GM19438 (cell line): ENCODE measurements at regions not wholly inside any gene's neighbourhood (a gene's known extent, or its start where the extent isn't known, plus 50 kb on each side); places are given as distances from the start of the nearest gene placed in this dataset.

Experiments used
- ATAC-seq: cut with Tn5 transposase; IDR thresholded peaks from one replicate; pipeline ENCODE4 v1.9.1; 2021; ENCODE audit warnings: low read depth; ENCODE audit not compliant: unreplicated experiment

DNA sequence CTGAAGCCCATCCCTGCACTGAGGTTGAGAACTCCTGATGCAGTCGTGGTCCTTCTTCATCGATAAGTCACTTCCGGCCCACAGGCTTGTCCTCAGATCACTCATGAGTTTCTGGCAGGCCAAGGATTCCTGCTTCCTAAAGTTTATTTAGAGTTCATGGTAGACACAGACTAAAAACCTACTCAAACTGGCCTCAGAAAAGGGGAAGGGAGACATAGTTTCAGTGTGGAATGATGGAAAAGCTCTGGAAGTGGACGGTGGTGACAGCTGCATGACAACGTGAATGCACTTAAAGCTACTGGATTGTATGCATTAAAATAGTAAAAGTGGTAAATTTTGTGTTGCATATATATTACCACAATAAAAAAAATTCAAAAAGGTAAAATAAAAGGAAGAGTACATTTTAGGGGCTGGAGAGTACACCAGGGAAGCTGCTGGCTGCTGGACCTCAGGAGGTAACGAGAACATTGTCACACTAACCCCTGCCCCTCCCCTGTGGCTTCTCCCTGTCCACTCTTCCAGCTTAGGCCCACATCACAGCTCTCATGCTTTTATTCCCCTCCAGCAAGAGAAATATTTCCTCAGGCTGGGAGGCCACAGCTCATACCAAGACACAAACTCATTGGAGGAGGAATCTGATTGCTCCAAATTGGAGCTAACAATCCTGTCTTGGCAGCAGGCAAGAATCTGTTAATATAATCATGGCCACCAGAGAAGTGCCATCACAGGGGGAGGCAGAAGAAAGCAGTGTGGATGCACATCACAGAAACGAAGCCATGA is 741.0 kb downstream of the UQCRFS1 start:
- ATAC-seq: no peak

DNA sequence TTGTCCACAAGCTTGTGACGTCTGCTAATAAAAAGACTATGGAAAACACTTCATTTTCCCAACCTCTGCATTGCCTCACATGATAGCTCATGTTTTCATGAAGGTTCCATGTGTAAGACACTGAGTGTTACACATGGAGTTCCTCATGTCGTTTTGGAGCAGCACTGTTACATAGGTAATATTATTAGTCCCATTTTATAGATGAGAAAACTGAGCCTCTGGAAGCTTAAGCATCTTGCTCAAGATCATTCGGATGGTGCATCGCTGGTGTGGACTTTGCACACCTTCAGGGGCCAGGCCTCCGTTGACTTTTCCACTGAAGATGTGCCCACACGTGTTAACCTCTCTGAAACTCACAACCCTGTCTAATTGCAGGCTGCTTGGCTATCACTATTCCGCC is 743.4 kb downstream of the UQCRFS1 start:
- ATAC-seq: no peak

DNA sequence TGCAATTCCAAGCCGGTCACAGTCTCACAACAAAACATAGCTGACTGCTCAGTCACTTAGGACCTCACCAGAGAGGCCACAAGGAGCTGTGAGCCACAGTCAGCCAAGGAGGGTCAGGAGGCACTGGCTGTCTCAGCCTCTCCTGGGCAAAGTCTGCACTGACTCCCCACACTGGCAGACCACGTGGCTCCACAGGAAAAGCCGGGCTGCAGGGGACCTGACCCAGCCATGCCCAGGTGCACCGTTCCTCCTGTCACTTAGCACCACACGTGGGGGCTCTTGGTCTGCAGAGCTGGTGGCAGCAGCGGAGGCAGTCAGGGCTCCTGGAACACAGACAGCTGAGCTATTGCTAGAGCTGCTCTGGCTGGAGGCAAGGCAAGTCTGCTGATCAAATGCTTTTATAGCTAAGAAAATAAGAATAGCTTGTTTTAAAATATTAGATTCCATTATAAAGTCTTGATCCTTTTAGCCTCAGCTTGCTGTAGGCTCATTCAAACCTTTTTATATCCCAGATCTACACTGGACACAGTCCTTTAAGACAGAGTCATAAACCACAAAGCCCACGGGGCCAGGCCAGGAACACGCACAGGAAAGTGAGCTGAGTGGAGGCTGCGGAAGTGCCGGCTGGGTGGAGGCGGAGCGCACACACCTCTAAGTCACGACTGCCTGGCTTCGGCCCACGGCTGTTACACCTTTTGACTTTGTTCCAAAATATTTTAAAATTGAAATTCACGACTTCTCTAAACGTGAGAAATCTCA is 744.1 kb downstream of the UQCRFS1 start:
- ATAC-seq: no peak

DNA sequence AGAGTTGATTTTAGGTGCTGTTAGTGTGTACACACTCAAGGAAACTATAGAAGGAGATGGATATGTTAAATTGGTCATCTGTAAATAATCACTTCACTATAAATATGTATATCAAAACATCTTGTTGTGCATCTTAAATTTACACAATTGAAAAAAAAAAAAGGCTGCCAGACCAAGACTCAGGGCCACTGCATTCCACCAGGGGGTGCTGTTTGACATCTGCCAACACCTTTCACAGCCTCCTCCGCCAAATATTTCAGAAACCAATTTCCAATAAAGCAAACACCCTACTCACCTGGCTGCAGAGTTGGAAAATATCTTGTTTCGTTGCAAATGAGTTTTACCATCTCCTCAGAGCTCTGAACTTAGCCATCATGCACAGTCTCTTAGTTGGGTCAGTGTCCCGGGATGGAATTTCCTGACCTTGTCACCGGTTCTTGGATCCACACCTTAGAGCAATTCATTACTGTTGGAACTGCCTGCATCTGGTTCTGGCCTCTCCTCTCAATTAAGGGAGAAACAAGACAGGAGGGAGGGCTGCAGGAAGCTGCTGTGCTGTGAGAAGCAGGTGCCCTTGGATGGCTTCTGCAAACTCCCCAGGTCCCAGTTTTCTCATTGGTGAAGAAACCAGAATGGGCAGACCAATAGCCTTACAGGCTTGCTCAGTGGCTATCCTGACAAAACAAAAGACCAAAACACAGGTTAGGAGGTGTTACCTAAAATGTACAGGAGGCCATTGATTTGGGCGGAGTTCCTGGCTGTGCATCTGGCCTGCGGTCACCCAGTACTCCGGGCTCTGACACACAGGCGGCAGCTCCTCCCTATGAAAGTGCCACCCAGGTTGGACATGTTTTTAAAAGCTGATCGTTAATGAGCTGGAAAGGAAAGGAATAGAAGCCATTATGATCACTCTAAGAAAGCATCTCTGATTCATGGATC is 746.6 kb downstream of the UQCRFS1 start:
- no peak for ATAC-seq

DNA sequence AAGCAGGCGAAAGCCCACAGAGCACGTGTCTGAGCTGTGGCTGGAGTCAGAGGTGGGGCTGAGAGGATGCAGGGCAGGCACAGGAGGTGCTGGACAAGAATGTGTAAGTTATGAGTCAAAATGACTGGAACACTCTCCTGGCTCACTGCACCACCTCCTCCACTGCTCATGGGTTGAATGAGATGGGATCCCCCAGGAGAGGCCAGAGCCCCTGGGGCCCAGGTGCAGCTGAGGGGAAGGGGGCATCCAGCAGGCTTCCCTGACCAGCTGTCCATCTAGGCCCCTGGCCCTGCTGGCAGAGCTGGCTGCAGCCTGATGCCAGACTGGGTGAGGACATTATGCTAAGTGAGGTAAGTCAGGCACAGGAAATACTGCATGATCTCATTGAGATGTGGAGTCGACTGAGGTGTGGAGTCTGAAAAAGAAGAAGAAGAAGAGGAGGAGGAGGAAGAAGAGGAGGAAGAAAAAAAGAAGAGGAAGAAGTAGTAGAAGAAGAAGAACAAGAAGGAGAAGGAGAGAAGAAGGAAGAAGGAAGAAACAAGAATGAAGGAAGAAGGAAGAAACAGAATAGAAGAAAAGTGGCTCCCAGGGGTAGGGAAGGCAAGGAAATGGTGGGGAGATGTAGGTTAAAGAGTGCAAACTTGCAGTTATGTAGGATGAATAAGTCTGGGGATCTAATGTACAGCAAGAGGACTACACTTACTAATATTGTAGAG is 747.4 kb downstream of the UQCRFS1 start:
- no peak for ATAC-seq

DNA sequence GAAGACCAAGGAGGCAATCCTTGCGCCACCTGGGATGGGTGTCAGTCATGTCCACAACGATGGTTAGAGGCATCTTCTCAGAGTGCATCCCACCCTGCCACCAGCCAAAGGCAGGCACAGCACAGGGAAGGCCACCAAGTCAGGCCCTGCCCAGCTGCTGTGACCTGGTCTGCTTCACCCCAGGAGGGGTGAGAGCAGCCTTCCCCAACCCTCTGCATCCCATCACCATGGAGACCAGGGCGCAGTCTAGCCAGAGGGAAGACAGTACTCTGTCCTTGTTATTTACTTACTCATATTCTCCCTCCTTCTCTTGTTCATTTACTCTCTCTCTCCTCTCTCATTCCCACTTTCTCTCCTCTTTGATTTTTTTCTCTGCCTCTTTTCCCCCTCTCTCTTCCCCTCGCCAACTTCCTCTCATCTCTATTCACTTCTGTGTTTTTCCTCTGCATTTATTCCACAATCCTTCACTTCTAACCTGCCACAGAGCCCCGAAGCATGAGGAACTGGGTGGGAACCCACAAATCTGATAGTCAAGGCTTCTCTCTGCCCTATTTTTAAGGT is 749.4 kb downstream of the UQCRFS1 start:
- ATAC-seq: no peak

DNA sequence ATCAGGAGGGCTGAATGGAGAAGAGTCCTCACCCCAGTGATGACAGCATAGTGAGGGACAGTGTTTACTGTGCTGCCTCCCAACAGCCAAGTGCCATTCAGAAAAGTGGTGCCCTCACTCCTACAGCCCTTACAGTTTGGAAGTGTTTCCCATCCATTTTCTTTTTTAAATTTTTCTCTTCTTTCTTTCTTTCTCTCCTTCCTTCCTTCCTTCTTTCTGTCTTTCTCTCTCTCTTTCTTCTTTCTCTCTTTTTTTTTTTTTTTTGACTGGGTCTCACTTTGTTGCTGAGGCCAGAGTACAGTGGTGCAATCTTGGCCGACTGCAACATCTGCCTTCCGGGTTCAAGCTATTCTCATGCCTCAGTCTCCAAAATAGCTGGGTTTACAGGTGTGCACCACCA is 755.3 kb downstream of the UQCRFS1 start:
- ATAC-seq: no peak

DNA sequence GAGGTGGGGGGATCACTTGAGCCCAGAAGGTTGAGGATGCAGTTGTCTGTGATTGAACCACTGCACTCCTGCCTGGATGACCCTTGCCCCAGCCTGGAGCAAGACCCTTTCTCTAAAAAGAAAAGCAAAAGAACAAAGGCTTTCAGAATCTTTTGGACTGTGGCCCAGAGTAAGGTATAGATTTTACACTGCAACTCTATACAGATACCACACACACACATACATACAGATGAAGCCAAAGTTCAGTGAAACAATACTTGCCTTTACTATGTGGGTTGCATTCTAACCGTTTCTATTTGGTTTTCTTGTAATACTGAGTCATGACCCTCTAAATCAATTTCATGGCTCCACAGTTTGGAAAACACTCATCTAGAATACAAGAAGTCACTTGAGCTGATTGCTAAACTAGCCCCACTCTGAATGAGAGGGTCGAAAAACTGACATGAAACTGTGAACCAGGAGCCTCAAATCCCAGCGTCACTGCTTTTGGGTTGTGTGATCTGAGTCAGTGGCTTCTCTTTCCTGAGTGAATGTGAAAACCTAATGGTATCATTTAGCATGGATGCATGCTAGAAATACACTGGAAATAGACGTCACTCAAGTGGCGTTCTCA is 756.1 kb downstream of the UQCRFS1 start:
- ATAC-seq: no peak

DNA sequence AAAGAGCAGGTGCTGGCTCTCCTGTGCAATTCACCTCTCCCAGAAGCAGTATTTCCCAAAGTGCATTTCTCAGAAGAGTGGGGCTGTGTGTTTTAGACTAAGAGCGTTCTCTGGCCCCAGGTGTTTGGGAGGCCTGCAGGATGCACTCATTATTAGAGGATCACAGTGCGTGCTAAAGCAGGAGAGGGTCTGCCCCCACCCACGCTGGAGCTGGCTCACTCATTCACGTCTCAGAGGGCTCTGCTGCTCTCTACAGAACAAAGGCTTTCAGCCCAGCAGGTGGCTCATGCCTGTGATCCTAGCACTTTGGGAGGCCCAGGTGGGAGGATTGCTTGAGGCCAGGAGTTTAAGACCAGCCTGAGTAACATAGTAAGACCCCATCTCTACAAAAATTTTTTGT is 756.7 kb downstream of the UQCRFS1 start:
- ATAC-seq: no peak

DNA sequence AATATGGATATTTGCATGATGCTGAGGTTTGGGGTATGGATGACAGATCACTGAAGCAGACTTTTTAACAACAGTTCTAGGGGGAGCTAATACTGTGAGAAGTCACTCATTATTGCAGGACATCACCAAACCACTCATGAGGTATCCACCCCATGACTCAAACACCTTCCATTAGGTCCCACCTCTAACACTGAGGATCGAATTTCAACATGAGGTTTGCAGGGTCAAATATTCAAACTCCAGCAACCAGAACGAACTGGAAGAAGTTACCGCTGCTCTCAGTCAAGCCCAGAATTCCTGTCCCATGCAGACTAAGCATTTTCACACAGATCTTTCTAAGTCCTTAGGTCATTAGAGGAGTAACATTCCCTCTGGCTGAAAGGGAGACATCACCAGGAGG is 758.9 kb downstream of the UQCRFS1 start:
- no peak for ATAC-seq

DNA sequence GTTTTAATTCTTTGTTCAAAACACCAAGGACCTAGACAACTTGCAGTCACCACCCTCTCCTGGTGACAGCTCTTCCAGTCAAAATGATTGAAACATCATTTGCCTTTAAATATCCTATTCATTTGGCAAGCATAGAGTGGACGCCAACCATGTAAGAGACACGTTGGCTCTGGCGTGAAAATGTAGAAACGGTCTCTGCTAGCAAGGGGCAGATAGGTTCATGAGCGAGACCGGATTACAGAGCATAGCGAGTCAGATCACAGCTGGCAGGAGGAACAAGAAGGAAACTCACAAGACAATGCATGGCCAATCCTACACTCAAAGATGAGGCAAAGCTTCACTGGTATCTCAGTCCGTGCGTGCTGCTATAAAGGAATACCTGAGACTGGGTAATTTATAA is 759.5 kb downstream of the UQCRFS1 start:
- ATAC-seq: no peak

DNA sequence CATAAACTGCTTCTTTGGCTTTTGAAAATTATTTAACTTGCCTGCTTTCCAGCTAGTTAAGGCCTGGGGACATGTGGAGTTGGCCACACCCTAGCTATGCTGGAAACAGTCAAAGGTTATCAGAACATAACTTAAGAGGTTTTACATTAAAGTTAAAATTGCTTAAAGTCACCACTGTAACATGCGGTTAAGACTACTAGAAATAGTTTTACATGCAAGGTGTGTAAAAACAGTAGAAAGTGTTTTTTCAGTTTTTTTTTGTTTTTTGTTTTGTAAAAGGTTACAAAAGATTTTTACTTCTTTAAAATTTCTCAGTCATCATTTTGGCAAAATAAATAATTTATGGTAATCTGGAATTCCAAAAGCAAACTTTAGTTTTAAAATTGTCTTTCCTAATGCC is 763.1 kb downstream of the UQCRFS1 start:
- ATAC-seq: no peak

DNA sequence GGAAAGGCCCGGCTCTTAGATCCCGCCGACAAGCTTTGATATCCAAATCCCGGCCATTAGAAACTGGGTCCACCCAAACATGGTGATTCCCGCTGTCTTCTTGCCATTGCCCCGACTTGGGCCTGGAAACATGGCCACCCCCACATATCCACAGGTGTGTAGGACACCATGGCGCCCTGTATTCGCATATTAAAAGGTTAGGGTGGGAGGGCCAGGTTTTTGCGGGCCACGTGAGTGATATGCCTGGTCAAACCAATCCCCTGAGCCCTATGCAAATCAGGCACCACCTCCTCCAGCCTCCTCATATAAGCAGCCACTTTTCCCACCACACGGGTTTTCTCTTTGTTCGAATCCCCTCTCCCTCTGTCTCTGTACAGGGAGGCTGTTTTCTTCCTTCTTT is 766.4 kb downstream of the UQCRFS1 start:
- no peak for ATAC-seq

DNA sequence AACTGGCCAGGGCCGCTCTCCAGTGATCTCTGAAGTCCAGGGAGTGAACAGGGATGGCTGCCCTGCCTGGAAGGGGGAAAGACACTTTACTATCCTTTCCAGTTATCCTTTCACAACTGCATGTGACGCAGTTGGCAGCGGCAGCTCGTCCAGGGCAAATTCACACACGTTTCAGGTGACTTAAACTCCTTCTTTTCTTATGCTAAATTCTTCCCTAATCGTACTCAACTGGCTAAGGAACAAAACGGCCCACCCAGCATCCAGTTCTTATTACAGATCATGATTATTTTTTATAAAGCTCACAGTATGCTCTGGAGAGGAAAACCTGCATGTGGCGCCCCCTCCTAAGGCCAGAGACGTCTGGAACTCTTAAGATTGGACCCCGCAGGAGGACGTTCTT is 767.1 kb downstream of the UQCRFS1 start:
- ATAC-seq: no peak

DNA sequence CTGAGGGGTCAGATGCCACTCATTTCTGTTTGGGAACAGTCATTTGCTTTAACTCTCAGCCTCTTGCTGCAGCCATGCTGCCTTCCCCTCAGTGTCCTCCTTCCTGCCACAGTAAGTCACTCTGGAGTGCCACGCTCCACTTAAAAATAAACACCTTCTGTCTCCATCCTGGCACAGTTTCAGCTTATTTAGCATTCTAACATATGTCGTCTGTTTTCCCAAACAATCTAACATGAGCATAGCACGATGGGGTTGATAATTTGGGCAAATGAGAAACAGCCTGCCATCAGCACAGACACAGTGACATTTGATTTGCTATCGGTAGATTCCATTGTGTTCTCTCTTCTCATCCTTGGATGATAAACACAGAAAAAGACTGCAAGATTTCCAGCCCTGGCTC is 768.6 kb downstream of the UQCRFS1 start:
- ATAC-seq: no peak

DNA sequence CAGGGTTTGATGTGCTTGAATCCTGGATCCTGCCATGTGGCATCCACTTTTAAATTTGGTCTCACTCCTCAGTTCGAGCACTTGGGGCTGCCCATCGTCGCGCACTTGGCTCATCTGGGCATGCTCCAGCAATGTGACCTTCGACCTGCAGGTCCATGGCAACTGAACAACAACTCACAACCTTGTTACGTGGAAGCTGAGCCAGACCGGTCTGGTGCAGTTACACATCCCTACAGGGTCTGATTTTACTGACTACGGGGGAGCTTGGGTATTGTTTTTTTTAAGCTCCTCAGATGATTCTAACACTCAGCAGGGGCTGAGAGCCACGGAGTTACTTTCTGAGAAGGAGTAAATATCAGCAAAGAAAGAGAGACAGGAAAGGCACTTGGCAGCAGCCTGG is 769.6 kb downstream of the UQCRFS1 start:
- no peak for ATAC-seq

DNA sequence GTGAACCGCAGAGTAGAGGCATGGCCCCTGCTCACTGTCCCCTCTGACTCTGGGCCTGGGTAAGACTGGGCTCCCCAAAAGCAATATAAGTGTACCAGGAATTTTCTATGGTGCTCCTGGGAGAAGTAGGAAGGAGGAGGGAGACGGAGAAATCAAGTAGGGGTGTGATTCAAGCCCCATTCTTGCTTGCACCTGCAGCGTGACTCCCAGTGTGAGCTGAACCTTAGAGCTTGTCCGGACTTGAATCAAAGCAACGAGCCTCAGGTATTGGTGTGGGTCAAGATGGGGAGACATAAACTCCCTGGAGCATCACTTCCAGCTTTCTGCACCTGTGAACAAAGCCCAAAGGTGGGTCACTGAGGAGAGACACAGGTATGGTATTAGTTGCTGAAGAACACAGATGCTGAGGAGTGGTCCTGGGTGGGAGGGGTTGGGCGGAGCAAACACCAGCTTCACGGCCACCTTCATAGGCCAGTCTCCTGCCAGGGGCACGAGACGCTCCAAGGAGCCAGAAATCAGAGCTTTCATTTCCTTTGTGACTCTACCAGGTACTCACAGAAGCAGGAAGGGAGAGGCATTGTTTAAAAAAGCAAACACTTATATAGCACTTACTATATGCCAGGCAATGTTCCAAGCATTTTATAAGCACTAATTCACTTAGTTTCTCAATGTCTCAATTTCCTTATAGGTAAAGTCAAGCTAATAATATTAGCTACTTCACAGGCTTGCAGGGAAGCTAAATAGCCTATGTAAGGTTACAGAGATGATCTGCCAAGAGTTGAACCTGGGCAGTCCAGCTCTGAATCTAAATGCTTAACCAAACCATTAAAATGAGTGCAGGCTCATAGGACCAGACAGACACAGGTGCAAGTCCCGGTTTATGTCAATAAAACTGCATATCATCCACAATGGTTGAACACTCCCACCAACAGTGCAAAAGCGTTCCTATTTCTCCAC is 775.3 kb downstream of the UQCRFS1 start:
- ATAC-seq: no peak

DNA sequence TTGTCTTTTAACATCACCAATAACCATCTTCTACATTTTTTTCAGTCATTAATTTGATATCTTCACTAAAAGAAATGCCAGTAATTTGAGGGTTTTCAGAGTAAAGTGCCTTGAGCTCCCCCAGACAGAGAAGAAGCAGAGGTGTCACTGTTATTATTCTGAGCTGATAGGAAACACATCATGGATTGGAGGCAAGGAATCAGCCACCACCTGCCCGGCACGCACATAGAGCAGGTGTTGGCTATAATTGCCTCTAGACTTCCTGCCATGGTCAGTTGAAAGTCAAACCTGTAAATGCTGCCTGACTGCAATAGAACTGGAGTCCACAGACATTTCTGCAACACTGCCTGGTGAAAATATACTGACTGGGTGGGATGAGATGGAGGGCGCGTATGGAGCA is 776.6 kb downstream of the UQCRFS1 start:
- no peak for ATAC-seq
